Uterus (tissue), 3 donors: ENCODE measurements at regions not wholly inside any gene's neighbourhood (a gene's known extent, or its start where the extent isn't known, plus 50 kb on each side); places are given as distances from the start of the nearest gene placed in this dataset.

Experiments used
- DNase-seq, 2 donors: peaks; one replicate each; pipeline ENCODE4 v3.0.0-alpha.2; 2019 to 2020
- H3K27ac ChIP-seq, 2 donors: fragments of 200-600 bp; sonication (generic); 1 replicate in 1 of 2; 2 replicates in 1 of 2; pipeline ENCODE4 v1.5.1; 2016 to 2018
- H3K27me3 ChIP-seq, 2 donors: fragments of 200-600 bp; sonication (generic); one replicate each; pipeline ENCODE4 v1.5.1; 2018 to 2019; ENCODE audit warnings: control low read depth in 1 of 2
- H3K36me3 ChIP-seq, 2 donors: fragments of 200-600 bp; sonication (generic); one replicate each; pipeline ENCODE4 v1.5.1; 2019; ENCODE audit warnings: control low read depth in 1 of 2
- H3K4me1 ChIP-seq, 2 donors: fragments of 200-600 bp; sonication (generic); one replicate each; pipeline ENCODE4 v1.5.1; 2018 to 2019; ENCODE audit warnings: control low read depth in 1 of 2
- H3K4me3 ChIP-seq, 2 donors: fragments of 200-600 bp; sonication (generic); 1 replicate in 1 of 2; 2 replicates in 1 of 2; pipeline ENCODE4 v1.5.1; 2018 to 2019; ENCODE audit warnings: mild to moderate bottlenecking in 1 of 2
- H3K9me3 ChIP-seq, 2 donors: fragments of 200-600 bp; sonication (generic); one replicate each; pipeline ENCODE4 v1.5.1; 2019; ENCODE audit warnings: control low read depth in 1 of 2
- POLR2A ChIP-seq, 2 donors: fragments of 450-650 bp; IDR thresholded peaks; one replicate each; pipeline ENCODE4 v1.6.1; 2016; ENCODE audit warnings: antibody characterized with exemption in 2 of 2, mild to moderate bottlenecking in 1 of 2, moderate library complexity in 1 of 2
- intact Hi-C: fragments of 100-400 bp; cut with DNase I; formaldehyde crosslinking; loops from one replicate; pipeline ENCODE4 v1.15.1; 2023; ENCODE audit warnings: low total_unique reads
- TF ChIP-seq, protein P1 (sequence below), 4 experiments: fragments of 200-600 bp in 2 of 4; fragments of 450-650 bp in 2 of 4; sonication (generic) in 2 of 4; IDR thresholded peaks; one replicate each; pipeline ENCODE4 v1.5.1; 2016 to 2019; ENCODE audit warnings: antibody characterized with exemption in 4 of 4, mild to moderate bottlenecking in 2 of 4, moderate library complexity in 1 of 4
- donor health status: DM: yes; HTN: yes; CAD: no.

GRCh38 chr6:82775361-82775760 lies 290.3 kb downstream of the UBE3D start:
- intact Hi-C loops = no loop called here
- H3K9me3 ChIP-seq = no peaks in the 10 kb centered on the region
- H3K27me3 ChIP-seq = no peaks in the 10 kb centered on the region
- no peak for DNase-seq
- no peaks in the 10 kb centered on the region for H3K36me3 ChIP-seq
- no peak for TF ChIP-seq POLR2A (IDR thresholded peaks at IDR 0.05)
- TF ChIP-seq, protein P1, sequence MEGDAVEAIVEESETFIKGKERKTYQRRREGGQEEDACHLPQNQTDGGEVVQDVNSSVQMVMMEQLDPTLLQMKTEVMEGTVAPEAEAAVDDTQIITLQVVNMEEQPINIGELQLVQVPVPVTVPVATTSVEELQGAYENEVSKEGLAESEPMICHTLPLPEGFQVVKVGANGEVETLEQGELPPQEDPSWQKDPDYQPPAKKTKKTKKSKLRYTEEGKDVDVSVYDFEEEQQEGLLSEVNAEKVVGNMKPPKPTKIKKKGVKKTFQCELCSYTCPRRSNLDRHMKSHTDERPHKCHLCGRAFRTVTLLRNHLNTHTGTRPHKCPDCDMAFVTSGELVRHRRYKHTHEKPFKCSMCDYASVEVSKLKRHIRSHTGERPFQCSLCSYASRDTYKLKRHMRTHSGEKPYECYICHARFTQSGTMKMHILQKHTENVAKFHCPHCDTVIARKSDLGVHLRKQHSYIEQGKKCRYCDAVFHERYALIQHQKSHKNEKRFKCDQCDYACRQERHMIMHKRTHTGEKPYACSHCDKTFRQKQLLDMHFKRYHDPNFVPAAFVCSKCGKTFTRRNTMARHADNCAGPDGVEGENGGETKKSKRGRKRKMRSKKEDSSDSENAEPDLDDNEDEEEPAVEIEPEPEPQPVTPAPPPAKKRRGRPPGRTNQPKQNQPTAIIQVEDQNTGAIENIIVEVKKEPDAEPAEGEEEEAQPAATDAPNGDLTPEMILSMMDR (IDR thresholded peaks at IDR 0.05) = no peak
- H3K27ac ChIP-seq = no peak overlapping the region
- H3K4me1 ChIP-seq = no peaks in the 10 kb centered on the region
- H3K4me3 ChIP-seq = no peak overlapping the region

- intact Hi-C loops = no loop called here
- DNase-seq = no peak
- no peak for TF ChIP-seq POLR2A (IDR thresholded peaks at IDR 0.05)
- TF ChIP-seq, protein P1 (IDR thresholded peaks at IDR 0.05) = no peak
- H3K9me3 ChIP-seq = no peaks in the 10 kb centered on the region
- H3K4me1 ChIP-seq = no peaks in the 10 kb centered on the region
- no peak overlapping the region for H3K27ac ChIP-seq
- H3K4me3 ChIP-seq = no peak overlapping the region
- H3K27me3 ChIP-seq = no peaks in the 10 kb centered on the region
- H3K36me3 ChIP-seq = no peaks in the 10 kb centered on the region
These were observed 289.7 kb downstream of the UBE3D start for GRCh38 chr6:82775981-82776380.

GRCh38 chr6:82779041-82779440 lies 286.6 kb downstream of the UBE3D start:
- H3K27me3 ChIP-seq = no peaks in the 10 kb centered on the region
- no peak overlapping the region for H3K4me3 ChIP-seq
- TF ChIP-seq, protein P1 (IDR thresholded peaks at IDR 0.05) = no peak
- no peaks in the 10 kb centered on the region for H3K4me1 ChIP-seq
- no peak for DNase-seq
- intact Hi-C loops = no loop called here
- H3K9me3 ChIP-seq = no peaks in the 10 kb centered on the region
- H3K36me3 ChIP-seq = no peaks in the 10 kb centered on the region
- no peak overlapping the region for H3K27ac ChIP-seq

DNA sequence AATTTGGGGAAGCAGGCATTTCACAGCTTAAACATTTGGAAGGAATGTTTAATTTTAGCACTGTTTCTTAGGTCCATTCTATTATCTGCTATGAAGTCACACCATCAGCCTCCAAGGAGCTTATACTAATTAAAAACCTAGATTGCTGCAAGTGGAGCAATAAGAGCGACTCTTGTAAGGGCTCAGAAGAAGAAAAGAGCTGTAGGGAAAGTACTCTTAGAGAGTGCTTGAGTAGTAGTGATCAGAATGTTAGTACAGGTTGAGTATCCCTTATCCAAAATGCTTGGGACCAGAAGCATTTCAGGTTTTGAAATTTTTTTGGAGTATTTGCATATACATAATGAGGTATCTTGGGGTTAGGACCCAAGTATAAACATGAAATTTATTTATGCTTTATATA lies 285.3 kb downstream of the UBE3D start:
- H3K27ac ChIP-seq = no peak overlapping the region
- H3K4me3 ChIP-seq = no peak overlapping the region
- no peak for TF ChIP-seq POLR2A (IDR thresholded peaks at IDR 0.05)
- TF ChIP-seq, protein P1 (IDR thresholded peaks at IDR 0.05) = no peak
- no peaks in the 10 kb centered on the region for H3K9me3 ChIP-seq
- intact Hi-C loops = no loop called here
- H3K27me3 ChIP-seq = no peaks in the 10 kb centered on the region
- no peaks in the 10 kb centered on the region for H3K36me3 ChIP-seq
- DNase-seq = no peak
- no peaks in the 10 kb centered on the region for H3K4me1 ChIP-seq

- Histone ChIP-seq H3K36me3 (no peaks in the 10 kb centered on the region), H3K4me1 (no peaks in the 10 kb centered on the region), H3K9me3 (no peaks in the 10 kb centered on the region), H3K4me3 (no peak overlapping the region), H3K27ac (no peak overlapping the region), H3K27me3 (no peaks in the 10 kb centered on the region)
- TF ChIP-seq, protein P1 (IDR thresholded peaks at IDR 0.05) = no peak
- no peak for TF ChIP-seq POLR2A (IDR thresholded peaks at IDR 0.05)
- DNase-seq = no peak
- intact Hi-C loops = no loop called here
These were observed 283.9 kb downstream of the UBE3D start for GRCh38 chr6:82781620-82782204.
